HG02981 (cell line): ENCODE measurements at regions not wholly inside any gene's neighbourhood (a gene's known extent, or its start where the extent isn't known, plus 50 kb on each side); places are given as distances from the start of the nearest gene placed in this dataset.
"Not testable (repeated sequence)": the region's sequence is repeated elsewhere in the genome, so short reads cannot be mapped to it uniquely, and the experiment has no call there.

Experiments used
- ATAC-seq: cut with Tn5 transposase; IDR thresholded peaks from one replicate; pipeline ENCODE4 v1.9.1; 2021; ENCODE audit warnings: mild to moderate bottlenecking, moderate library complexity; ENCODE audit not compliant: unreplicated experiment

DNA sequence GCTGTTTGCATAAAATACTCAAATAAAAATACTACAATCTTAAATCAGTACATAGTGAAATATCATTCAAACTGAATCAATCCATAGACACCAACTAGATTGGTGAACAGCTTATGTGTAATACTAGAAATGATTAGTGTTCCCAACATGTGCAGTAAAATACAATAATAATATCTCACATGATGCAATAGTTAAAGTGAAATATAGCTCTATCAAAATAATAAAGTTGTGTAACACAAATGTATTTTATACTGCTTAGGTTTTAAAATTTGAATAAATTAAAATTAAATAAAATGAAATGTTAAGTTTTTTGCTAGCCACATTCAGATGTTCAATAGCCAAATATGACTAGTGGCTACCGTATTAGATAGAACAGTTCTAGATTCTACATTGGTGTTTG, 714.1 kb downstream of the ZNF385D start:
- ATAC-seq = no peak

DNA sequence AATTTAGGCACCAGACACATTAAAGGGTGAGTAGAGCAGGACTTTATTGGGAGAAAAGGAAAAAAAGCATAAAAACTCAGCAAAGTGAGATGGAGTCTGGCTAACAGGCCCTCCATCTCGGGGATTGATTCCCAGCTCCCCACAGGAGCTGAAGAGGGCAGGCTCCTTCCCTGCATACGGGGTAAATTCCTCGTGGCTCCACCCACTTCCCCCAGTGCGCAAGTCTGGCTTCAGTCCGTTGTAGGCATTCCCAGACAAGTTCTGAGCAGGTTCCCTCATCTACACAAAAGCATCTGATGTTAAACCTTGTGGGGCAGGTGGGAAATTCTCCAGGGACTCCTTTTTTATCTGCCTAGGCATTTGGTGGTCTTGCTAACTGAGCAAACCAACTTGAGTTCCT, 722.6 kb downstream of the ZNF385D start:
- no peak for ATAC-seq

DNA sequence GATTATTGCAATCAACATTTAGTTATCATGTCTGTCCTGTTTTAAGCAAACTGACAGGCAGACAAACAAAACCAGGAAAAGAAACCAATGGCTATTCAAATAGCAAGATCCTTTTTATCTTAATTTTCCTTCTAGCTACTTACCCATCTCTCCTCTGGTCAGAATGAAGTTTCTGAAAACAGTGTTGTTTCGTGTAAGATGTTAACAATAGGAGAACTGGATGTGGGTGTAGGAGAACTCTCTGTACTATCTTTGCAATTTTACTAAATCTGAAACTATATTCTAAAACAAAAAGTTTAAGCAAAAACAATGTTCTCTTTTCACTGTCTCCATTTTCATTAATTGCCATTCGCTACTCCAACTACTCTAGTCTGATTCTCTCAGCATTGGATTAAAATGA, 726.4 kb downstream of the ZNF385D start:
- ATAC-seq = no peak

DNA sequence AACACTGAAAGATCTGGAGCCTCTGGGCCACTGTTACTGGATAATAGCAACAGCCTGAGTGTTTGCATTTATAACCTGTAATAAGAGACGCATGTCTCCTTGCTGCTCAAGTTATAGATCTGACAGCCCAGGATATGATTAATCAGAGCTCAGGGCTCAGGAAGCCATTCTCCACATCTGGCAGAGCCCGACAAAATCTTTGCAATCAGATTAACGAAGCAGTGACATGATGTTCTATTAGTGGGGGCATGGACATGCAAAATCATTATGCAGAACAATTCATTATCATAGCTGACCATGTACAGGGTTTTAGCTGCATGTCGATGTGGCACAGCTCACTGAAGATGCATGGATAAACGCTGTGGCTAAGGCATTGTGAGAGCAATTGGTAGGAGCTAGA, 730.3 kb downstream of the ZNF385D start:
- no peak for ATAC-seq

DNA sequence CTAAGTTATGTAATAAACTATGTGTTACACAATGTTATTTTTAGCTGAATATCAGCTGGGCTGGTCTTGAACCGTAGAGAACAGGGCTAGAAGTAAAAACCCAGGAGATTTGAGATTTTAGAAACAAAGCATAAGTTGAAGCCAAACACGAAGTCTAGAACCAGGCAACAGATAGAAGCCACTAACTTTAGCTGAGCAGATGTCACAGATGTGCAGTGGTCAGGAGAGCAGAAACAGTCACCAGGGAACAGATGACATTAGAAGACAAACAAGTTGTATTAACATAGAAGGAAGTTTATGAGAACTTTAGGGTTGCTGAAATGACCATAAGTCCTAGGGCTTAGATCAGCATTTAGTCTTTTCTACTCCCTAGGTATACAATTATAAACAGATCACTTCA, 731.0 kb downstream of the ZNF385D start:
- no peak for ATAC-seq

DNA sequence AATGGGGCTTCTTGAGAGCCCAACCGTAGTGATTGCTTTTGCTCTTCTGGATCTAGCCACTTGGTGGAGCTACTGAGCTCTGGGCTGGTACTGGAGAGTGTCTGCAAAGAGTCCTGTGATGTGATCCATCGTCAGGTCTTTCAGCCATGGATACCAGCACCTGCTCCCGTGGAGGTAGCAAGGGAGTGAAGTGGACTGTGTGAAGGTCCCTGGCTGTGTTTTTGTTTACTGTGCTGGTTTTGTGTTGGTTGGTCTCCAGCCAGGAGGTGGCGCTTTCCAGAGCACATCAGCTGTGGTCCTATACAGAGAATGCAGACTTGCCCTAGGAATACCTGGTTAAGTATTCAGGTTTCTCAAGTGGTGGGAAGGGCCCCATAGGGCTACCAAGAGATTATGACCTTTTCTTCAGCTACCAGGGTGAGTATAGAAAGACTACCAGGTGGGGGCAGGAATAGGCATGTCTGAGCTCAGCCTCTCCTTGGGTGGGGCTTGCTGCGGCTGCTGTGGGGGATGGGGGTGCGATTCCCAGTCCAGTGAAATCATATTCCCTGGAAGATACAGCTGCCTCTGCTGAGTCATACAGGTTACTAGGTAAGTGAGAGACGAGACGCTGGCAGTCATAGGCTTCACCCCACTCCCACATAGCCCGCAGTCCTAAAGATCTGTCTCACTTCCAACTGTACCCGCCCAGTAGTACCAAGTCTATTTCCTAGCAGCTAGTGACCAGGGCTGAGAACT, 733.7 kb downstream of the ZNF385D start:
- no peak for ATAC-seq

DNA sequence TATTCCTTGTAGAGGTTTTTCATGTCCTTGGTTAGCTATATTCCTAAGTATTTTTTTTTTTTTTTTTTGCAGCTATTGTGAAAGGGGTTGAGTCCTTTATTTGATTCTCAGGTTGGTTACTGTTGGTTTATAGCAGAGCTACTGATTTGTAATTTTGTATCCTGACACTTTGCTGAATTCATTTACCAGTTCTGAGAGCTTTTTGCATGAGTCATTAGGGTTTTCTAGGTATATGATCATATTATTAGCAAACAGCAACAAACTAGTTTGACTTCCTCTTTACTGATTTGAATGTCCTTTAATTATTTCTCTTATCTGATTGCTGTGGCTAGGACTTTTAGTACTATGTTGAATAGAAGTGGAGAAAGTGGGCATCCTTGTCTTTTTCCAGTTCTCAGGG, 737.4 kb downstream of the ZNF385D start:
- ATAC-seq = no peak

DNA sequence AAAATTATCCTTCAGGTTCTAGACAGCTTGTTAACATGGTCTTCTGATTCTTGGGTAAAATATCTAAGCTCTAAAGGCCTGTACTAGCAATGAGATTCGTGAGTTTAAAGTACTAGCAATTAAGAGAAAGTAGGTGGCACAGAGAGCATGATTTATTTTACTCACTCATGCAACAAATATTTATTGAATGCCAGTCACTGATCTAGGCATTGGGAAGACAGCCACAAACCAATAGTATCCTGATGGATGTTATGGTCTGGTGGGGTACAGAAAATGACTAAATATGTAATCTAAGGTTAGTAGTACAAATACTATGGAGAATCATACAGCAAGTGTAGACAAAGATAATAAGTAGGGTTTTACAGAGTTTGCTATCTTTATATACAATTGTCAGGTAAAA, 751.3 kb downstream of the ZNF385D start:
- ATAC-seq = no peak

DNA sequence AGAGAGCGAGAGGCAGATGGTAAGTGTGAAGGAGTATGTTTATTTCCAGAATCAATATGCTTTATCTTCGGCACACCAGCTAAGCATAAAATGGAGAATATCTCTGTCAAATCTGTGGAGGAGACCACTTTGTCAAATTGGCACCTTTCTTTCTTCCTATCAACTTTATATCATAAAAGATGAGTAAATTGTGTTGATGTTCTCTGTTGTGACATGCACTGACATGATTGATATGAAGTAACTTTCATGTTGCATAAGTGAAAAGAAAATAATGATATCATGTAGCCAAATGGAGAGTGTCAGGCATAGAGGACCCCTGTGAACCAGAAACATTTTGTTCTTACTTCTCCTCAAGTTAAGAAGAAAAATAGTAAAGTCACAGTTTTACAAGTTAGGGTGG, 753.8 kb downstream of the ZNF385D start:
- no peak for ATAC-seq

DNA sequence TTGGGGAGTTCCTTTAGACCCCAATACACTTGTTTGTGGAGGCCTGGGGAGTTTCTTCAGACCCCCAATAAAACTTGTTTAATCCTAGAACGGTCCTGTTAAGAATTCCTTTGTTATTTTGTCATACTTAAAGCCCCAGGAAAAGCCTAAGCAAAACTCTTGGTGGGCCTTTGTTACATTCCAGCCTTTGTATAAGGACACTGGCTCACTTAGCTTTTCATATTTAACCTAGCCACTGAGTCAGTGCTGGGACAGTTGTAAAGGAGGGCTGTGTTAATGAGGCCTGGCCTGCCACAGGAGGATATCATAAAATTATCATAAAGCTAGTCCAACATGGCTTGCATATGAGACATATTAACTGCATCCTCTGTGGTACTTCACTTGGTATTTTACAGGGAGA, 760.1 kb downstream of the ZNF385D start:
- no peak for ATAC-seq

DNA sequence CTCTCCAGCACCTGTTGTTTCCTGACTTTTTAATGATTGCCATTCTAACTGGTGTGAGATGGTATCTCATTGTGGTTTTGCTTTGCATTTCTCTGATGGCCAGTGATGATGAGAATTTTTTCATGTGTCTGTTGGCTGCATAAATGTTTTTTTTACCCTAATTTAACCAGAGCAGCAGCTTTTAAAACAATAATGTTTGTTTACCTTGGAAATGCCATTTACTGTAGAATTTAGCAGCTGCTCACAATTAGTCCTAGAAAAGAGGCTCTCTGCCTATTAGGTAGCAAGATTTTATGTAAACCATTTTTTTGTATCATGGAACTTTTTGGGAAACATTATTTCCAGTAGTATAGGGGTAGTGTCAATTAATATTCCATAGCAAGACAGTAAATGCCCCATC, 761.4 kb downstream of the ZNF385D start:
- ATAC-seq = not testable (repeated sequence)

DNA sequence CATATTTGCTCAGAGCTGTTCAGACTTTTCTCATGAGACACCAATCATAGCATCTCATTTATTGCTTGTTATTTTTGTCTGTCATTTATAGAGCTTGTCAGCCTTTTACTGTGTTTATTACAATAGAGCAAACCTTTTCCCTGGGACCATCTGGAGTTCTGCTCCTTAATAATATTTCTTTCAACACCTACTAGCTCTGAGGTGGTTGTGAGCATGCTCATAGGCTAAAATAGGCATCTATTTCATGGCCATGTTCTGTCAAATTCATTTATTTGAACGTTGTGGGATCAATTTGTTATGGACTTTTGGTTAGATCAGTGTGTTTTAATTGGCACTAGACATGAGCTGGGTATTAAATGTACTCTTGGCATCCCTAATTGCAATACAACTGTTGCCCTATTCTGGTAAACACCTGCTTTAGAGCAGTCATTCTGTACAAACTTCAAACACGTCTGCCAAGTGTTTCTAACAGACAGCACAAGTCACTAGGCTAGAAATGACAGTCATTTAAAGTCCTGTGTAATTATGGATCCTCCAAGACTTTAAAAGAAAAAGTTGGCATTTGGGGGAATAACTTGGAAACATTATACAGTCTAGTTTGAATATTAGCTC, 766.3 kb downstream of the ZNF385D start:
- no peak for ATAC-seq

DNA sequence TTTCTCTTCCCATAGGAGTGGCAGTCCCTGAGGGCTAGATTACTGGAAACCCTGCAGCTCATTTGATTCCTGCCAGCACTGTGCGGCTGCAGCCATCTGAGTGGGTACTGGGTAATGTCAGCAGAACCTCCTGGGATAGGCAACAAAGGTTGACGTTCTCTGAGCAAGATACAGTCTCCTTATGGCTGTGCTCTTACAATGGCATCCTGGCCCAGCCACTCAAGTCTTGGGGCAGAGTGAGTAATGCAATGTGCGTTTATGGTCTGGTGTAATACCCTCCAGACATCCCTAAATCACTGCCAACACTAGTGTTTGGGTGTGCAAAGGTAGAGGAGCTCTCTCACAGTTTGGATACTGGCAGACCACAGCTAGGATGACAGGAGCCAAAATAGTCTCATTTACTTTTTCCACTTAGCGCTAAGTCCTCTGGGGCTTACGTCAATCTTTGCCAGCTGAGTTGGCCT, 775.8 kb downstream of the ZNF385D start:
- no peak for ATAC-seq

DNA sequence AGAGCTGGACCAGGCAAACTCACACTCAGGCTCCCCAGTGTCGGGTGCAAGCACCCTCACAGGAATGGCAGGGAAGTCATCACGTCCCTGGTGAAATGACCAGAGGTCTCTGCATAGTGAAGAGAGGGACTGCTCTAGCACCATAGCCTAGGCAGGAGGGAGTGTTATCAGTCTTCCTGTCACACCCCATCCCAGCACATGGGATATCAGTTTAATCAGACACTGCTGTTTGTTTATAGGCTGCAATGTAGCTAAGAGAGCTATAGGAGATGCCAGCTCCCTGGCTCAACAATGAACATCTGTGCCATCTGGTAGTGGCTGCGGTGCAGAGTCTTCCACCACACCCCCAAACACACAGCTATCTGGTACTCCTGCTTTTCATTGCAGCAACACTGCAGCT, 776.6 kb downstream of the ZNF385D start:
- no peak for ATAC-seq

DNA sequence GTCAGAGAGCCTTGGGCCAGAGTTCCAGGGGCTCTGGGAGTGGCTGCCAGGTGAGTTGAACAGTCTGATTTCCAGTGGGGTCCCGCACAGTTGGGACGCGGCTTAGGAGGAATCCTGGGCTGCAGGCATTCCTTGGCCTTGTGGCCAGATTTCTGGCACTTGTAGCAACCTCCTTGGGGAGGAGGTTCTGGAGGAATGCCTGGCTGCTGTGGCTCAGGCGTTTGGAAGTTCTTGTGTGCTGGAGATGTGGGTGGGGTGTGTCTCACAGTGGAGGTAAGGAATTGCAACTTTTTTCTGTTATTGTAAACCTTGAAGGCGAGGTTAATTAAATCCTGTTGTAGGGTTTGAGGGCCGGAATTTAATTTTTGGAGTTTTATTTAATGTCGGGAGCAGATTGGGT, 780.2 kb downstream of the ZNF385D start:
- not testable (repeated sequence) for ATAC-seq

DNA sequence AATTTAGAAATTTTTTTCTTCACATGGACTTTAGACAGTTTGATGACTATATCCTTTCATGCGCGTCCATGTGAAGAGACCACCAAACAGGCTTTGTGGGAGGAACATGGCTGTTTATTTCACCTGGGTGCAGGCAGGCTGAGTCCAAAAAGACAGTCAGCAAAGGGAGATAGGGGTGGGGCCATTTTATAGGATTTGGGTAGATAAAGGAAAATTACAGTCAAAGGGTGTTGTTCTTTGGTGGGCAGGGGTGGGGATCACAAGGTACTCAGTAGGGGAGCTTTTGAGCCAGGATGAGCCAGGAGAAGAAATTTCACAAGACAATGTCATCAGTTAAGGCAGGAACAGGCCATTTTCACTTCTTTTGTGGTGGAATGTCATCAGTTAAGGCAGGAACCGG, 781.5 kb upstream of the SGO1 start:
- not testable (repeated sequence) for ATAC-seq

DNA sequence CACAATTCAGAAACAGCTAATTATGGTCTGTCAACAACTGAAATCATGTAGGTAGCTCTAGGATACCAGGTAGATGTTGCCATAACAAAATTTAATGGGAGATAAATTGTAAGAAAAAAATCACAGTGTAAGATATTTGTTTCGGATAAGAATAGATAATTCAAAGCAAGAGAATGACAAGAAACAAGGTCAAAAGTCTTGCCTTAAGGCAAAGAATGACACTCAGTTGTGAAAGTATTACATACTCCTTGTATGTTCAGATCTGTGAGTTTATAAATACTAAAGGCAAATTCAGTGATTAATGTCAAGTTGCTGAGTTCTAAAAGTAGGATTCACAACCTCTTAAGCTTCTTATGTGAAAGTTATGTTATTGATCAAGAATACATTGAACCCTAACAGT, 772.2 kb upstream of the SGO1 start:
- ATAC-seq = no peak

DNA sequence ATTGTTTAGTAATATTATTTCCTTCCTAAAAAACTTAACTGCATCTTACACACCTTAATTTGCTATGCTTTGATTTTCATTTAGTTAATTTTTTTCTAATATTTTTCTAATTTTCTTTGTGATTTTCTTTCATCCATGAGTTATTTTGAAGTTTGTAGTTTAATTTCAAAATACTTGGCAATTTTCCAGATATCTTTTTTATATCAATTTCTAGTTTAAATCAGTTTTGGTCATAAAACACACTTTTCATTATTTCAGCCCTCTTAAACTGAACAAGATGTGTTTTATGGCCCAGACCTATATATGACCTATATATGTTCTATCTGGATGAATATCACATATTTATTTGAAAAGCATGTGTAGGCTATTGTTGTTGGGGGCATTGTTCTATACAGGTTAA, 759.9 kb upstream of the SGO1 start:
- no peak for ATAC-seq

DNA sequence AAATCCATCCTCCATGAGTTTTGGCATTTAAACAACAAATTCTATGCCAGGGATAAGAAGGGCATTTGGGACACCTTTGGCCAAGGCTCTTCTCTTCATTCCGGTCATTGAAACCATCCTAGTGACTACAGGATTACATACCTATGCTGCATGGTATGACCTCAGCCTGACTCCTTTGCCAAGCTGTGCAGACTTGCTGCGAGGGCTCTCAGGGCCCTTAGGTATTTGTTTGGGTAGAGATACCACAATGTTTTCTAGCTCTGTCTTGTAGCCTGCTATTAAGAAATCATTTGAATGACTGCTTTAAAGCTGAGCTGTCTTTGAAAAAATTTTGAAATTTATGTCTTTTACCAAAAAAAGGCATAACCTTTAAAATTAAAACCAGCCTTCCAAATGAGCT, 749.8 kb upstream of the SGO1 start:
- ATAC-seq = no peak

DNA sequence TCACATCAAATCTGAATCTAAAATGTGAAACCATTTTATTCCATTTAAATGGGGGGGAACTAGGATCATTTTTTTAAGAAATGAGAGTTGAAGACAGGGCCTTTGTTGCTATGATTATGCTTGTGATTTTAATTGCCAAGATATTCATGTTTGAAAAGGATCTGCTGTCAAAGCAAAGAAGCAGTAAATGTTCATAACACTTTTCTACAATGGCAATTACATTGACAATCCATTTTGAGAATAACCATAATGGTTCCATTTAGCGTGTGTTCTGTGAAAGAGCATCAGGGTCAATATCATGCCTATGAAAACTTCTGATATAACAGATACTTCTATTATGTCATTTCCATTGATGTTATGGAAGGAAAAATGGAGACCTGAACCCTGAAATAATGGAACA, 745.8 kb upstream of the SGO1 start:
- ATAC-seq = no peak

DNA sequence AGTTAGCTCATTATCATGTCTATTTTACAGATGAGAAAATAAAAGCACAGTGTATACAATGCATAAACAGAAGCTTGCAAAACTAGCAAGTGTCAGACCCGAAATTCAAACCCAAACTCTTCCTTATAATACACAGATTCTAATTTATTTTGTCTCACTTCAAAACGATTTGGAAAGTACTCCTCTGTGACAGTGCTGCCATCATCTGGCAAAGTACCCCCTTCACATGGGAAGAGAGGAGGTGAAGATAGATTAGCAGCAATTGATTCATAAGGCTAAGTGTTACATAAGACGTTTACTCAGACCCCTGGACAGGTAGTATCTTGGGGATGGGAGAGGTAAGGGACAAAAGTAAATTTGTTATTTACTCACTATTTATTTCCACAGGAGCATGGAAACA, 744.0 kb upstream of the SGO1 start:
- no peak for ATAC-seq

DNA sequence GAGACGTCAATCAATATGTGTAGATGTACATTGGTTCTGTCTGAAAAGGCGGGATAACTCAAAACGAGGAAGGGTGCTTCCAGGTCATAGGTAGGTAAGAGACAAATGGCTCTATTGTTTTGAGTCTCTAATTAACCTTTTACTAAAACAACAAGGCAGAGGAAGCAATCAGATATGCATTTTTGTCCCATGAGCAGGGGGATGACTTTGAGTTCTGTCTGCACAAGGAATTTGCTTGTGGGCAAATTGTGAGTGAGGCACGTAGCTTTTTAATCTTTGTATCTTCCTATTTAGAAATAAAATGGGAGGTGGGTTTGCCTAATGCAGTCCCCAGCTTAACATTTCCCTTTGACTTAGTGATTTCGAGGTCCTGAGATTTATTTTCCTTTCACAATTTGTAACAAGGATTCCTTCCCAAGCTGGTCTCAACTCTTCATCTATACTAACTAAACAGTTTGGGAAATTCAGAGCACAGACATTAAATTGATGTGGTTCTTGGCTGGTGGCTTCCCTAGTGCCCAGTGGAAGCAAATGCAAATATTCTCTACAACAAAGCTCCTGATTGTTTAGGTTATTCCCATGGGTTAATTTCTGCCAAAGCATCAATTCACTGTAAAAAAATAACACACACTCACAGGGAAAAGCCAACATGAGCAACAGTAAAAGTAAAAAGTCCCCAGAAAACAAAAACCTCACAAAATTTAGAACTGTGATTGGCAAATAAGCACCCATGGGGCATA, 738.8 kb upstream of the SGO1 start:
- ATAC-seq = no peak
